ENCODE measurements at regions not wholly inside any gene's neighbourhood (a gene's known extent, or its start where the extent isn't known, plus 50 kb on each side); places are given as distances from the start of the nearest gene placed in this dataset.

DNA sequence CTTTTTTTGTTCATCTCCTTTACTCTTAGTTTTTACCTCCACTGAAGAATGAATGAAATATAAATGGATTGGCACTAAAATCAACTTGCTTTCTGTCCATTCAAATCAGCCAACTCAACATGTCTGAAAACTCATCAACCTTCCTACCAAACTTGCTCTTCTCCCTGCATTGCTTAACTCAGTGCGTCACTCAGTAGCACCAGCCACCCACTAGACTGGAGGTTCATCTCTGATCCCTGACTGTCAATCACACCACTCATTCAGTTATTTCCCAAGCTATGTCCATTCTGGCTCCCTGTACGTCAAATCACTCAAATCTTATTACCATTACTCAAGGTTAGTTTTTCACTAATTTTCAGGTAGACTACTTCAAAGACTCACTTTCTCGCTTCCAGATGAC lies 75.2 kb upstream of the RBMS1 start:
- TF ChIP-seq GABPA (IDR thresholded peaks at IDR 0.05; ENCODE audit: low read depth) (no peak), CTCF (IDR thresholded peaks at IDR 0.05; ENCODE audit: insufficient read depth, low read length) (no peak), SPI1 (IDR thresholded peaks at IDR 0.05; ENCODE audit: borderline replicate concordance, low read depth) (no peak), POLR2AphosphoS5 (IDR thresholded peaks at IDR 0.05; ENCODE audit: low read depth) (no peak)
- TF ChIP-seq, protein P1, sequence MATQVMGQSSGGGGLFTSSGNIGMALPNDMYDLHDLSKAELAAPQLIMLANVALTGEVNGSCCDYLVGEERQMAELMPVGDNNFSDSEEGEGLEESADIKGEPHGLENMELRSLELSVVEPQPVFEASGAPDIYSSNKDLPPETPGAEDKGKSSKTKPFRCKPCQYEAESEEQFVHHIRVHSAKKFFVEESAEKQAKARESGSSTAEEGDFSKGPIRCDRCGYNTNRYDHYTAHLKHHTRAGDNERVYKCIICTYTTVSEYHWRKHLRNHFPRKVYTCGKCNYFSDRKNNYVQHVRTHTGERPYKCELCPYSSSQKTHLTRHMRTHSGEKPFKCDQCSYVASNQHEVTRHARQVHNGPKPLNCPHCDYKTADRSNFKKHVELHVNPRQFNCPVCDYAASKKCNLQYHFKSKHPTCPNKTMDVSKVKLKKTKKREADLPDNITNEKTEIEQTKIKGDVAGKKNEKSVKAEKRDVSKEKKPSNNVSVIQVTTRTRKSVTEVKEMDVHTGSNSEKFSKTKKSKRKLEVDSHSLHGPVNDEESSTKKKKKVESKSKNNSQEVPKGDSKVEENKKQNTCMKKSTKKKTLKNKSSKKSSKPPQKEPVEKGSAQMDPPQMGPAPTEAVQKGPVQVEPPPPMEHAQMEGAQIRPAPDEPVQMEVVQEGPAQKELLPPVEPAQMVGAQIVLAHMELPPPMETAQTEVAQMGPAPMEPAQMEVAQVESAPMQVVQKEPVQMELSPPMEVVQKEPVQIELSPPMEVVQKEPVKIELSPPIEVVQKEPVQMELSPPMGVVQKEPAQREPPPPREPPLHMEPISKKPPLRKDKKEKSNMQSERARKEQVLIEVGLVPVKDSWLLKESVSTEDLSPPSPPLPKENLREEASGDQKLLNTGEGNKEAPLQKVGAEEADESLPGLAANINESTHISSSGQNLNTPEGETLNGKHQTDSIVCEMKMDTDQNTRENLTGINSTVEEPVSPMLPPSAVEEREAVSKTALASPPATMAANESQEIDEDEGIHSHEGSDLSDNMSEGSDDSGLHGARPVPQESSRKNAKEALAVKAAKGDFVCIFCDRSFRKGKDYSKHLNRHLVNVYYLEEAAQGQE (IDR thresholded peaks at IDR 0.05; ENCODE audit: insufficient replicate concordance, low read depth), result no peak
- Histone ChIP-seq H3K27me3 (ENCODE audit: insufficient read depth, poor library complexity, severe bottlenecking) (no peaks in the 10 kb centered on the region), H3K4me3 (replicated peaks; ENCODE audit: insufficient read depth, low read length) (no peak overlapping the region), H3K27ac (replicated peaks) (no peak overlapping the region)
- DNase-seq (ENCODE audit: low read depth in 1 of 2, low spot score in 1 of 2), result no peak

DNA sequence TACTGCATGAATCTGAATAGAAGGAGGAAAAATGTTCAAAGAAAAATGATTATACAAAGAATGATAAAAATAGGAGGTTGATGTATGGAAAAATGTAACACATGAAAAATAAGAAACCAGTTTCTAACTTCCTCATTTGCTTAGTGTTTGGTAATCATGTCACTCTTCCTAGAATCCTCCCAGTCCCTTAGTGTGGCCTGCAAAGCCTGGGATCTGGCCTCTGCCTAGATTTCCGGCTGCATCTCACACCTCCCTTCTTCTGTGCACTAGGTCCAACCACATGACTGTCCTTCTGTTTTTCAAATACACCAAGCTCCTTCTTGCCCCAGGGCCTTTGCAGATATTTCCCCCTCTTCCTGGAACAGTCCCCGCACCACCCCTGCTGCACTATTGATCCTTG lies 76.8 kb upstream of the RBMS1 start:
- no peak overlapping the region for H3K4me3 ChIP-seq (replicated peaks; ENCODE audit: insufficient read depth, low read length)
- TF ChIP-seq CTCF (IDR thresholded peaks at IDR 0.05; ENCODE audit: insufficient read depth, low read length) (no peak), SPI1 (IDR thresholded peaks at IDR 0.05; ENCODE audit: borderline replicate concordance, low read depth) (peak; percentile 13; the same call in 1 of the 2 replicates), POLR2AphosphoS5 (IDR thresholded peaks at IDR 0.05; ENCODE audit: low read depth) (peak; percentile 30; the same call in 1 of the 2 replicates)
- peak; percentile 62 to 84 for DNase-seq (ENCODE audit: low read depth in 1 of 2, low spot score in 1 of 2)
- H3K27me3 ChIP-seq (ENCODE audit: insufficient read depth, poor library complexity, severe bottlenecking), result no peaks in the 10 kb centered on the region
- peak overlapping the region; percentile 36 for H3K27ac ChIP-seq (replicated peaks)

GRCh38 chr2:160574468-160575140 lies 81.0 kb upstream of the RBMS1 start:
- Histone ChIP-seq H3K4me3 (replicated peaks; ENCODE audit: insufficient read depth, low read length) (no peak overlapping the region), H3K27me3 (ENCODE audit: insufficient read depth, poor library complexity, severe bottlenecking) (no peaks in the 10 kb centered on the region), H3K27ac (replicated peaks) (no peak overlapping the region)
- DNase-seq (ENCODE audit: low read depth in 1 of 2, low spot score in 1 of 2), result peak; percentile 22 to 49
- TF ChIP-seq GABPA (IDR thresholded peaks at IDR 0.05; ENCODE audit: low read depth) (no peak), POLR2AphosphoS5 (IDR thresholded peaks at IDR 0.05; ENCODE audit: low read depth) (no peak), SPI1 (IDR thresholded peaks at IDR 0.05; ENCODE audit: borderline replicate concordance, low read depth) (no peak), CTCF (IDR thresholded peaks at IDR 0.05; ENCODE audit: insufficient read depth, low read length) (no peak)
- TF ChIP-seq, protein P1 (IDR thresholded peaks at IDR 0.05; ENCODE audit: insufficient replicate concordance, low read depth), result no peak

DNA sequence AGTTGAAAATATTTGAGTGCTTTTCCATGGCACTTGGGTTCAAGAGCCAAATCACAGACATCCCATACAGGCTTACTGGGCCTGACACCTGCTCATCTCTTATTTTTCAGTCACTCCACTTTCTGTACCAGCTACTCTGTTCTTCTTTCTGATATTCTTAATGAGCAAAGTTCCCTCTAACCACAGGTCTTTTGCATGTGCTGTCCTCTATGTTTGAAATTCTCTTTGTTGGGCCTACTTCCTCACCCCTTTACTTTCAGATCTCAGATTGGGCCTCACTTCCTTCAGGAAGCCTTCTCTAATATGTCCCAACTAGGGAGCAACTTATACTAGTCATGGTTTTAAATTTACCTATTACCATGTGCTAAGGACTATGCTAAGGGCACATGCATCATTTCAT lies 81.8 kb upstream of the RBMS1 start:
- Histone ChIP-seq H3K4me3 (replicated peaks; ENCODE audit: insufficient read depth, low read length) (no peak overlapping the region), H3K27me3 (ENCODE audit: insufficient read depth, poor library complexity, severe bottlenecking) (no peaks in the 10 kb centered on the region), H3K27ac (replicated peaks) (no peak overlapping the region)
- no peak for DNase-seq (ENCODE audit: low read depth in 1 of 2, low spot score in 1 of 2)
- TF ChIP-seq CTCF (IDR thresholded peaks at IDR 0.05; ENCODE audit: insufficient read depth, low read length) (no peak), SPI1 (IDR thresholded peaks at IDR 0.05; ENCODE audit: borderline replicate concordance, low read depth) (no peak), POLR2AphosphoS5 (IDR thresholded peaks at IDR 0.05; ENCODE audit: low read depth) (no peak), GABPA (IDR thresholded peaks at IDR 0.05; ENCODE audit: low read depth) (no peak)
- TF ChIP-seq, protein P1 (IDR thresholded peaks at IDR 0.05; ENCODE audit: insufficient replicate concordance, low read depth), result no peak
